Breast epithelium (tissue), 3 donors: ENCODE measurements at regions not wholly inside any gene's neighbourhood (a gene's known extent, or its start where the extent isn't known, plus 50 kb on each side); places are given as distances from the start of the nearest gene placed in this dataset.

ENCODE experiments used
- POLR2A ChIP-seq: fragments of 450-650 bp; IDR thresholded peaks from one replicate; pipeline ENCODE4 v1.6.1; 2016; ENCODE audit warnings: antibody characterized with exemption, mild to moderate bottlenecking, moderate library complexity
- POLR2AphosphoS5 ChIP-seq, 3 donors: sonication (generic); formaldehyde crosslinking; IDR thresholded peaks; one replicate each; pipeline ENCODE4 v1.6.1; 2017; ENCODE audit warnings: antibody characterized with exemption in 3 of 3
- TF ChIP-seq, protein P1 (sequence below), 3 donors: fragments of 450-650 bp; IDR thresholded peaks; one replicate each; pipeline ENCODE4 v1.5.1; 2016 to 2017; ENCODE audit warnings: antibody characterized with exemption in 3 of 3, mild to moderate bottlenecking in 3 of 3, moderate library complexity in 3 of 3

GRCh38 chr6:28597217-28597835 is 71.6 kb downstream of the GPX5 start:
- TF ChIP-seq, protein P1, sequence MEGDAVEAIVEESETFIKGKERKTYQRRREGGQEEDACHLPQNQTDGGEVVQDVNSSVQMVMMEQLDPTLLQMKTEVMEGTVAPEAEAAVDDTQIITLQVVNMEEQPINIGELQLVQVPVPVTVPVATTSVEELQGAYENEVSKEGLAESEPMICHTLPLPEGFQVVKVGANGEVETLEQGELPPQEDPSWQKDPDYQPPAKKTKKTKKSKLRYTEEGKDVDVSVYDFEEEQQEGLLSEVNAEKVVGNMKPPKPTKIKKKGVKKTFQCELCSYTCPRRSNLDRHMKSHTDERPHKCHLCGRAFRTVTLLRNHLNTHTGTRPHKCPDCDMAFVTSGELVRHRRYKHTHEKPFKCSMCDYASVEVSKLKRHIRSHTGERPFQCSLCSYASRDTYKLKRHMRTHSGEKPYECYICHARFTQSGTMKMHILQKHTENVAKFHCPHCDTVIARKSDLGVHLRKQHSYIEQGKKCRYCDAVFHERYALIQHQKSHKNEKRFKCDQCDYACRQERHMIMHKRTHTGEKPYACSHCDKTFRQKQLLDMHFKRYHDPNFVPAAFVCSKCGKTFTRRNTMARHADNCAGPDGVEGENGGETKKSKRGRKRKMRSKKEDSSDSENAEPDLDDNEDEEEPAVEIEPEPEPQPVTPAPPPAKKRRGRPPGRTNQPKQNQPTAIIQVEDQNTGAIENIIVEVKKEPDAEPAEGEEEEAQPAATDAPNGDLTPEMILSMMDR (IDR thresholded peaks at IDR 0.05), result no peak
- TF ChIP-seq POLR2AphosphoS5 (IDR thresholded peaks at IDR 0.05) (no peak), POLR2A (no peak)
